HG03064 (cell line): ENCODE measurements at regions not wholly inside any gene's neighbourhood (a gene's known extent, or its start where the extent isn't known, plus 50 kb on each side); places are given as distances from the start of the nearest gene placed in this dataset.

Experiments
- ATAC-seq: cut with Tn5 transposase; IDR thresholded peaks from one replicate; pipeline ENCODE4 v1.9.1; 2021; ENCODE audit warnings: low read depth; ENCODE audit not compliant: unreplicated experiment

DNA sequence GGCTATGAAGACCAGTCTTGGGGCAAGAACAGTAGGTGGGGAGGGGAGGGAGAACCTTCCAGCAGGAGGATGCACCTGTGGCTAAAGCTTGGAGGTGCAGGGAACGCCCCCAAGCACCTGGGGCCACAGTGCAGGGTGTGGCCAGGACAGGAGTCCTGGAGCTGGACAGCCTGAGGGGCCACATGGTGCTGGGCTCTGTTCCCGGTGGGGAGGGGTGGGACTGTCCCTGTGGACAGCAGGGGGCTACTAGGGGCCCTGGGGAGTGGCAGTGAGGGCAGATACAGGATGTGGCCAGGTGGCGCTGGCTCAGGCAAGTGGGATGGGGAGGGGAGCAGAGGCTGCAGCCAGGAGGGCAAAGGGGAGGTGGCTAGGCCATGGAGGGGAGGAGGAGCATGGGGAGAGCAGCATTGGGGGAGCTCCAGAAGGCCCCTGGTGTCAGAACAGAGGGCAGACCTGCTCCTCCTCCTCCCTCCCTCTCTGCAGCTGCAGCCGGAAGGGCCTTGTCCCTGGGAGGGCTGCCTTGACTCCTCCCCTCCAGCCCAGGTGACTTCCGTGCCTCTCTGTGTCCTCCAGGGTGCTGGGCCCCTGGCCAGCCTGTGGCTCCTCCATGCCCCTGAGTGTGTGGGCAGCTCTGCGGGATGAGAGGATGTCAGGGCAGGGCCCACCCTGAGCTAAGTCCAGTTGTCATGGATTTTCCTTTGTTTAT lies 68.4 kb upstream of the DLK1 start:
- ATAC-seq = no peak

DNA sequence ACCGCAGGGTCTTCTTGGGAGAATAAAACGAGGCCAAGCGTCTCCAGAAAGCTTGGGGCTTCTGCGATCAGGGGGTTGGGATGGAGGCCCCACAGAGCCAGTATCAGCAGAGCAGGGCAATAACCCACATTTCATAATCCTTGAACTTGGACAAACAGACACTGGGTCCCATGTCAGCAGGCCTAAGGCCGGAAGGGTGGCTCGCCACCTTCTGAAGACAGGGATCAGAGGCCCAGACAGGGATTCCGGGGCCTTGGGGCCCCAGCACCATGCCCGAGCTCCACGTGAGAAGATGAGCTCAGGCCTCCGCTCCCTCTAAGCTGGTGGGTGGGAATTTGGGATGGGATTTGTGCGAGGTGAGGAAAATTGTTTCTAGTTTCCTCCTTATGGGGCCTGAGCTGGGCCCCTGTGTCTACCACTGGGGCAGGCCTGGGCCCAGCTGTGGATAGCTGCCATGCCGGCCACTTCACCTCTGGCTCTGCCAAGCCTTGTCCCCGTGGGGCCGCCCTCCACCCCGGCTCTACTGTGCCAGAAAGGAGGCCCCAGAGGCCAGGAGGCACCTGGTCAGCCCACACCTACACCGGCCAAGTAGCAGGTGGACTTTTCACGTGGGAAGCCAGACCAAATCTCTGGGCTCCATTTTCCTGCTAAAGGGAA lies 67.2 kb upstream of the DLK1 start:
- no peak for ATAC-seq

DNA sequence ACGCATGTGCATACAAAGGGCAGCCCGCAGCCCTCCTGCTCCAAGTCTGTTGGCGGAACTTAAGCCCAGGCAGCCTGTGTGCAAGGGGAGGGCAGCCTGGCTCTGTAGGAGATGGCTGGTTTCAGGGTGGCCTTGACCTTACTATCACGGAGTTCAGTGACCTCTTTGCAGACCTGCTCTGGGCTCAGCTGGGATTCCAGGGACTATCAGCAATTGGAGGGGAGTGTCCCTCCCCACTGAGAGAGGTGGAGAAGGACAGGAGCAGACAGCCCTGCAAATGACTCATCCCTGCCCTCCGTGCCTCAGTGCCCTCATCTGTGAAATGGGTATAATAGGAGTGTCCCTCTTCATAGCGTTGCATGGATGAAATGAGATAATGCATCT lies 66.2 kb upstream of the DLK1 start:
- no peak for ATAC-seq

DNA sequence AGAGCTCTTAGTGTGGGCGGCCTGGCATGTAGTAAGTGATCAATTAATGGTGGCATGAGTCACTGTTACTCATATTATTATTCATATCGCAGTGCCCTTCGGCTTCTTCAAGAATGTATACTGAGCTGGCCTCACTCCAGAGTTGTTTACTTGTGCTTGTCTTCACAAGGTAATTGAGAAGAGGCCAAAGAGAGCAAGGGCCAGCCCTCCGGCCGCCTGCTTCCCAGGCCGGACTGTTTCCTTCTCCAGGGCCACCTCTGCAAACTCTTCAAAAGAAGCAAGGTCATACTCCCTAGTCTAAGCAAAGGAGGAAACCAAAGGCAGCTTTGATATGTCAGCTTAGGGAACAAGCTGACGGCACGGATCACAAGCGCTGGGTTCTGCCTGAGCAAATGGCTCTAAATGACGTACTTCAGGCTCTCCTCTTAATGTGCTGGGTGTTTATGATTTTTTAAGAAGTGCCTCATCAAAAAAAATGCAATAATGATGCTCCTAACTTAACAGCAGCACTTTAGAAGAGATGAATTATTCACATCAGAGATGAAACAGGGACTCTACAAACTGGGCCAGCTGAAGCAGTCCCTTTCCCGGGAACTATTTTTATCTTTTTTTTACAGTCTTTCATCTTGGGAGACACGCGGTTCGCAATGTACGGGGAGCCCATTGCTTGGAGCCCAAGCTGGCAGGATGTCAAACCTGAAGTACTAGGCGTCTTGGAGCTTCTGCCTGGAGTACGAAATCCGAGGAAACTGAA lies 65.6 kb upstream of the DLK1 start:
- no peak for ATAC-seq

DNA sequence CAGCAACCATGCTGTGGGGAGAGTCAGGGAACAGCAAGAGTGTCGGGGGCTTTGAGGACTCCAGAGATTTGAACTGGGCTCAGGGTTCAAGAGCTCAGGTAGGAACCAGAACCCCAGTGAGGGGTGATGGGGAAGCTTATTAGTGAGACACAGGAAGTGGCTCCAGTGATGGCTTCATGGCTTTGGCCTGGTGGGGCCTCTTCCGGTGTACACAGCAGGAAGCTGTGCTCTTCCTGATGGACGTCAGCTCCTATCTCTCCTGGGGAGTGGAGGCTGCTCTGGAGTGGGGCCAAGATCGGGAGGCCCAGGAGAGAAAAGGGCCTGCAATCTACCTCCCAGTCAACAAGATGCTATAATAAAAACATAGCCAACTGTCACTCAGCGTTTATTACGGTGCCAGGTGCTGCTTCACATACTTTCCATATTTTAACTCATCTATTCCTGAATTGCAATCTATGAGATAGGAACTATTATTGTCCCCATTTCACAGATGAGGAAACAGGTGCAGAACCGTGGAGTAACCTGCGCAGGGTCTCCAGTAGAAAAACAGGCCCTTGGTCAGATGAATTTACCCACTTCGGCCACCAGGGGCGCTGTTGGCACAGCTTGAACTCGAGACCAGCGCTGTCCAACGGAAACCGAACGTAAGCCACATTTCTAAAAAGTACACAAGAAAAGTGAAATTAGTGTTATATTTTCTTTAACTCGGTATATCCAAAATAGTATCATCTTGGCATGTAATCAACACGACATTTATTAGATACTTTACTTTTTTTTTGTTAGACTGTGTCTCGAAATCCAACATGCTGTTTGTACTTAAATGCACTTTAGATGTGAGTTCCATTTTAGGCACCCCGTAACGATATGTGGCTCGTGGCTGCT lies 63.6 kb upstream of the DLK1 start:
- ATAC-seq = no peak

DNA sequence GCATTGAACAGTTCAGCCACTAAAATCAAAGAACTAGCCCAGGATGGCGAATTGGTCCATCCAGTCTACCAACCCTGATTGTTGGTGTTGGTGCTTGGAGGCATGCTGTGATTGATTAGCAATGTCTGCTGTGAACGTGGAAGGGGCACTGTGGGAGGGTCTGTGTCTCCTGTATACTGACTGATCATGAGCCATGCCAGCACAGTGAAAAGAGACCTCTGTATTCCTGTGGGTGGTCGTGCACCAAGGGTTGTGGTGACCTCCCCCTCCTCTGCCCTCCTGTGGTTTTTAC lies 63.0 kb upstream of the DLK1 start:
- no peak for ATAC-seq

DNA sequence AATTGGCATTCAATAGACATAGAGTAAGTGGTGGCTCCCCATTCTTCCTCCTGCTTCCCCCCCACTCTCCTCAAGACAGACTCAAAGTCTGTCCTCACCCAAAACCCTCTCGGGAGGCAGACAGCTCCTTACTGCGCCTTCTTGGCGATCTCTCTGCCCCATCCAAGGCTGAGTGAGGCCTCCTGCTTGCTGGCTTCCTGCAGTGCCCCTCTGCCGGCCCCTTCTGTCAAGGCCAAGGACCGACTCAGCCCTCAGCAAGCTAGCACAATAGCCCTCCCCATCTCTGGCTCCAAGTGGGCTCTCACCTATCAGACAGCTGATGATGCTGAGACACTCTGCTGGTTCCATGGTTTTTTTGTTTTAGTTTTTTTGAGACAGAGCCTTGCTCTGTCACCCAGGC lies 62.5 kb upstream of the DLK1 start:
- no peak for ATAC-seq

DNA sequence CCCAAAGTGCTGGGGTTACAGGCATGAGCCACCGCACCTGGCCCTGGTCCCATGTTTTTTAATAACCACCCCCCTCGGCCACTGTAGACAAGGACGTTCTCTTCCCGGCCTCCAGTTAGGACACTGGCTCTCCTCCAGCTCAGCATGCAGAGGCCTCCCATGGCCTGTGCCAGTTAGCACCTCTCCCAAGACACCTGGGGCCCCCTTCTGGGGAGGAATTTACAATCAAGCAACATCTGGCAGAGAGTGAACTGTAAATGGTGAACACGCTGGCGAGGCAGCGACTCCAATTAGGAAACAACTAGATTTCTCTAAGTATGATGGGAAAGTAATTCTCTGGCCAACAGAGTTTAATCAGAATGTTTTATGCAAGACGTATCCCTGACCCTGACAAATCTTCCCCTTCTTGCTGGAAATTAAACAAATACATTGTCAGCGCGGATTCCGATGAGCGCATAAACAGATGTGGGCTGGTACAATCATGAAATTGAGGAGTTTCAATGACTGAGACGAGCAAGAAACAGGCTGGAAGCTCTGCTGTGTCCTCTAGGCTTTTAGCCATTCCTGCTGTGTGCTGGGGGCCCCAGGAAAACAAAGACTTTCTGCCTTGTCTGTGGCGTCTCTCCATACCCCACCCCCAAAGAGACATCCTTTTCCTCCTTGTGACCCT lies 61.7 kb upstream of the DLK1 start:
- ATAC-seq = no peak

DNA sequence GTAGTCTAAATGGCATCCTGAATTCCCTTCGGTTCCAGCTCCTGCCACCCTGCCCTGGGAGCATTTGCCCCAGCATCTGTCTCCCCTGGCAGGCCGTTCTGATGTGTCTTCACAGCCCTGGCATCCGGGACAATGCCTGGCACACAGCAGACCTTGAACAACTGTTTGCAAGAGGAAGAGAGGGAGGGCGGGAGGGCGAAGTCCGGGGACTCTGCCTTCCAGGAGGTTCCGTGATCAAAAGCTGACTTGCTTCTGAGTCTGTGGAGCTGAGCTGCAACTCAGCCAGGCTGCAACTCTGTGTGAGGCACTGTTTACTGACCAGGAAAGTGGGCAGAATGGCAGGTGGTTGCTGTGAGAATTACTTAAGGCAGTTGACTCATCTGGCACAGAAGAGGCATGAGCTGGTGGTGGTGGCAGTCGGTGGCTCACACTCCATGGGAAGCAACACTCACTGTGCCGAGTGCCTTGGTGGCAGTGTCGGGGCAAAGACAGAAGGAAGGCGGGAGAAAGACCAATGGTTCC lies 61.1 kb upstream of the DLK1 start:
- ATAC-seq = no peak

DNA sequence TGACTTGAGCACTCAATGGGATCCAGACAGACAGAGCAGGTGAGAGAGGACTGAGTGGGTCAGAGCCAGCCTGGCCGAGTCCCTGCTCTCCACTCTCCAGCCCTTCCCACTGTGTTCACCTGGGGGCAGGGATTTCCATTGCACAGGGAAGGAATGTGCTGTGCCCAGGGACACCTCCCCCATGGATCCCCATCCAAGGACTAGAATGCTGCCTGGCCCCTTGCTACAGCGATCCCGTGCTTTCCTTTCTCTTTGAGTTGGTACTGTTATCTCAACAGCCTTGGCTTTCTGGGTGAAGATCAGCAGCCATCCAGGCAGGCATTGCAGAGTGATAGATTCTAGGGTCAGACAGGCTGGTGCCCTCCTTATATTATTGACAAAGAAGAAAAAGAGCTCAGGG lies 60.3 kb upstream of the DLK1 start:
- no peak for ATAC-seq

DNA sequence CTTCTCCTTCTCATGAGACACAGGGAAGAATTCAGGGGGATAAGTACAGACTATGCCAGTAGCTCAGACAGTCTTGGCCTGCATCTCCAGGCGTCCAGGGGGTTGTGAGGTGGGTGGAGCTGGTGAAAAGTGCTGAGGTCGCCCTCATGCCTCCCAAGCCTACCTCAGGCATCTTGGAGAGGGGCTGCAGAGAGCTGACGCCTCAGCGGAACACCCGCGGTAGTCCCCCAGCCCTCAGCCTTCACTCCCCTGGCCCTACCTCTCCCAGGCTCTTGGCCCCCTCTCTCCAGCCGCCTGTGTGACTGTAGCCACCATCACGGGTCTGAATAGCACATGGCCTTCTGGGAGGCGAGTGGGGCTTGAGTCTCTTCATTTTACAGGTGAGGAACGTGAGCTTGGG lies 59.8 kb upstream of the DLK1 start:
- ATAC-seq = no peak

DNA sequence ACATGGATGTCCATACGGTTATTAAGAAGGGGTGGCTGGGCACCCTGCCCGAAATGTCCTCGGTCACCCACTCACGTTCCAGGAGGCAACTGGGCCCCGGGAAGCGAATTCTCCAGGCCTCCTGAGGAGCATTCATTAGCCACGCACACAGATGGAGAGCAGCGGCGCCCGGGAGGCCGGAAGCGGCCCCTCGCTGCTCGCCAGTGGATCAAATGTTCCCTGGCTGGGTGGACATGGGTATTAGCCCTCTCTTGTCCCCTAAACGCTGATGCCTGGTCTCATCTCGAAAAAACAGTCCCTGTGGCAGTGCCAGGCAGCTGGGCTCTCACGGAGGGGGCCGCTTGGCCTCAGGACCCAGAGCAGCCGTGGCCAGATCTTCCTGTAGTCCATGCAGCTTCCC lies 59.0 kb upstream of the DLK1 start:
- ATAC-seq = no peak

DNA sequence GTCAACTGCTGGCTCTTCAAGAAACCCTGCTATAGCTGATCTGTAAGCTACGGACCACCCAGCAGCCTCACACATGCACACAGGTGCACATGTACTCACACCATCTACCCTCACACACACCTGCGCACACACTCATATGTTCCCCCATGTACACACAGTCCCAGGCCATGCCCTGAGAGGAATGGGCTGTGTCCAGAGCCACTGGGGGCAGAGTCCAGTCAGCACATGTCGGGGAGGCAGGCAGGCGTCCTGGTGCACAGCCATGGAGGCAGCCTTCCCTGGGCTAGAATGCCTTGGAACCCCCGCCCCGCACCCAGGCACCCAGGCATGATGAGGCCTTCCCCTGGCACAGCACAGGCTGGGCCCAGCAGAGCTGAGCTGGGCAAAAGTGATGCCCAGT lies 58.3 kb upstream of the DLK1 start:
- no peak for ATAC-seq

DNA sequence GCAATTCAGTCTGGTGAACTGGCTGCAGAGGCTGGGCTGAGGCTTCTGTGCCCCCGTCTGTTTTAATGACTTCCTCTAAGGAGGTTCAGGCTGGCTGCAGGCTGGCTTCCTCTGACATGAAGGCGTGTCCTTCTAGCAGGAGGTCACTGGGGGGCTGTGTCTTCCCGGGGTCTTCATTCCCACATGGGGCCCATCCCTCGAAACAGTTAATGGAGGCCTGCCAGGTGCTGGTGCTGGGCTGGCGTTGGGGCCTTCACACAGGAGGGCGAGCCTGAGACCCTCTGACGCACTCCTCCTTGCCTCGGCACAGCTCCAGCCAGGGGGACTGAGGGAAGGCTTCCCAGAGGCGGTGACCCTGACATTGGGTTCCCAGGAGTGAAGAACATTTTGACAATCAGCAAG lies 57.7 kb upstream of the DLK1 start:
- no peak for ATAC-seq

DNA sequence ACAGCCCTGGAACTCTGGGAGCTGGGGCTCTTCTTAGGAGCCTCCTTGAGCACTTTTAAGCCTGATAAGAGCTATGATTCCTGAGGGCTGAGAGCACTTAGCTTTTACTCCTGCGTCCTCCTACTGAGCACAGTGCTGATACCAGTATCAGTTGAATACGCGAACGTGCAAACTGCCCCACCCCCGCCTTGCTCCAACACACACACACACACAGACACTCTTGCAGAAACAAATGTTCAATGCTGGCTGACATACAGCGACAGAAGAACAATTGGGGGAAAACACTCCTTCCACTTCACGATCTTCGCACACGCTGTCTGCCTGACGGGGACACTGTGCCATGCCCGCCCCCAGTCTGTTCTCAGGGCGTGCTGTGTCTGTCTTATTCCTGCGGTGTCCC lies 57.2 kb upstream of the DLK1 start:
- ATAC-seq = no peak

DNA sequence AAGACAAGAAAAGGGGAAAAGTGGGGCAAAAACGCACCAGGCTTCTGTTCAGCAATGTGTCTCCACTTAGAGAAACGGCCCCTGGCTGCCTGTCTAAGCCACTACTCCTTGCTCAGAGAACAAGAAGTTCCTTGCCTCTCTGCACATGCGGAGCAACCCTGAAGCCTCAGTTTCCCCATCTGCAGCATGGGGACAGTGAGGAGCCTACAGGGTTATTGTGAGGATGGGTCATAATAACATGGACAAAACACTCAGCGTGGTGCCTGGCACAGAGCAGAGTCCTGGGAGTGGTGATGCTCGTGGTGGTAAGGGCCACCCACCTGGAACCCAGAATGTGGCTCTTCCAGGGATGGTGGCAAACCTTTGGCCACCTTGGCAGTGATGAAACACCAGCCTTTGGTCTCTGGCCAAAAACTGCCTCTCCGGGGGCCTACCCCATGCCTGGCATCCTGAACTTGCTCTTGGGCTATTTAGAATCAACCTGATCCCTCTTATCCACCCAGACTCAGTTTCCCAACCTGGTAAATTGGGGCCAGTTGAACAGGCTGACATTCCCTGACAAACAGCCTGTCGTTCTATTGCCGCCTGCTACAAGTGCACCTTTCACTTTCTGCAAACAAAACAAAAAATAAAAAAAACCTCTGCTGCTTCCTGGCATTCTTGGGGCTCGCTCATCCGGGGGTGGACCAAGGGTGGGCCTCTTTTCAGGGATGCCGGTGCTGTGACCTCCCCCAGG lies 56.5 kb upstream of the DLK1 start:
- no peak for ATAC-seq

DNA sequence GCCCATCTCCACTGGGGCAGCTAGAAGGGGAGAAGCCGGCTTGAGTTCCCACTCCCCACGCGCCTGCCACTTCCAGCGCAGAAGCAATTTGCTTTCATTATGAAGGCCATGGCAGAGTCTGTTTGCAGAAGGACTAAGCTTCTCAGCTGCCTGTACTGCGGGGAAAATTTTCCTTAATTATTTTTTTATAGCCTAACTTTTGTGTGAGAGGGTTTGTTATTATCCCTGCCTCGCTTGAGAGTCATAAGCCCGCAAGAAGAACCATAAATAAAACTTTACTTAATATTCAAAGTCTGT lies 56.0 kb upstream of the DLK1 start:
- no peak for ATAC-seq

DNA sequence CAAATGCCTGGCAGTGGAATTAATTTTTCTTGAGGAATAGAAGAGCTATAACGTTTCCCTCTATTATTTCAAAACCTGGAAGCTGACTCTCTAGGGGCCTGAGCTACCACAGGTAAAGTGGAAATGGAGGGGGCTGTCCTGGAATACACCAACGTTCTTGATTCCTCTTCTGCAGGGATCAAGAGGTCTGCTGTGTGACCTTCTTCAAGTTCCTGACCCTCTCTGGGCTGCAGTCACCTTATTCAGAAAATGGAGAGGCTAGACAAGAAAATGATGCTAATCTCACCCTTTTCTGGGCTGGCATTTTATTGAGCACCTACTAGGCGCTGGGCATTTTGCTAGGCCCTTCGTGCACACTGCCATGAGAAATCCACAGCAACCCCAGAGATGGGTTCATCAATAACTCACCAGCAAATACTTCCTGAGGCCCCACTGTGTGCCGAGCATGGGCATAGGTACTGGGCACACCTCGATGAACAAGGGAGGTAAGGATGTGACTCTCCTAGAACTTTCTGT lies 55.2 kb upstream of the DLK1 start:
- no peak for ATAC-seq

DNA sequence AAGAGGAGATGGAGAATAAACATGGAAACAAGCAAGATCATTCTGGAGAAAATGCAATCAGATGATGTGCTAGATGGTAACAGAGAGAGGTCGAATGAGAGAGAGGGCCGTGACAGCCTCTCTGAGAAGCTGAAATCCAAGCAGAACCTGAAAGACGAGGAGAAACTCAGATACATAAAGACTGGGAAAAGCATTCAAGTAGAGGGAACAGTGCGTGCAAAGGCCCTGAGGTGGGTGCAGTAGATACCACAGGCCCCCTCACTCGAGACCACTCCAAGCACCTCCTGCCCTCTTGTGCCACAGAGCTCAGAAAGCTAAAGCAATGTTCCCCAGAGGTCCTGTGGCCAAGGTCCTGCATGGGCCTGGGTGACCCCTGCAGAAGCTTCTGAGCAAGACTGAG lies 54.8 kb upstream of the DLK1 start:
- ATAC-seq = no peak
